ENCODE measurements at regions not wholly inside any gene's neighbourhood (a gene's known extent, or its start where the extent isn't known, plus 50 kb on each side); places are given as distances from the start of the nearest gene placed in this dataset.

DNA sequence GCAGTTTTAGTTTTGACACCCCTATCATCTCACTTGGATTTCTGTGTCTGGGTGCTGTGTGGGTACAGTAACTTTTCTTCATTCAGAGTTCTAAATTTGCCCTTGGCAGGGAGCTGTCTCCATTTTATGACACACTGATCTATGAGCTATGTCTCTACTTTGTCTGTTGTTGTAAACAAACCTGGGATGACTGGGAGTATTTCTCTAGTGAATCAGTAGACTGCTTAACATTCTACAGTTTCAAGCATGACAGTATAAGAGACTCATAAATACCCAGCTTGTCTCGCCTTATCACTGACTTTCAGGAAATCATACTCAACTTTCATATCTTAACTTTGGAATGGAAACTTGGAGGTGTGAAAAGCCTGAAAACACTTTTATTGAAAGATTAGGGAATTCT lies 212.1 kb upstream of the NUDT12 start:
- no peak for DNase-seq (ENCODE audit: low read depth, low spot score)

GRCh38 chr5:103772248-103772647 lies 209.7 kb upstream of the NUDT12 start:
- in situ Hi-C loops (cut with HindIII; ENCODE audit: low sequenced_read_pairs): no loop called here
- DNase-seq (ENCODE audit: low read depth, low spot score): no peak
- no peak for TF ChIP-seq CTCF (IDR thresholded peaks at IDR 0.05; ENCODE audit: low read depth, low read length)
- no peak overlapping the region for H3K4me3 ChIP-seq (ENCODE audit: low read depth, low read length)

More for the DNA sequence above, 212.1 kb upstream of the NUDT12 start:
- no peak for TF ChIP-seq CTCF (IDR thresholded peaks at IDR 0.05; ENCODE audit: low read depth, low read length)
- in situ Hi-C loops (cut with HindIII; ENCODE audit: low sequenced_read_pairs): no loop called here
- H3K4me3 ChIP-seq (ENCODE audit: low read depth, low read length): no peak overlapping the region

GRCh38 chr5:103764403-103764802 lies 201.8 kb upstream of the NUDT12 start:
- TF ChIP-seq CTCF (IDR thresholded peaks at IDR 0.05; ENCODE audit: low read depth, low read length): no peak
- DNase-seq (ENCODE audit: low read depth, low spot score): no peak
- H3K4me3 ChIP-seq (ENCODE audit: low read depth, low read length): no peak overlapping the region
- in situ Hi-C loops (cut with HindIII; ENCODE audit: low sequenced_read_pairs): no loop called here

DNA sequence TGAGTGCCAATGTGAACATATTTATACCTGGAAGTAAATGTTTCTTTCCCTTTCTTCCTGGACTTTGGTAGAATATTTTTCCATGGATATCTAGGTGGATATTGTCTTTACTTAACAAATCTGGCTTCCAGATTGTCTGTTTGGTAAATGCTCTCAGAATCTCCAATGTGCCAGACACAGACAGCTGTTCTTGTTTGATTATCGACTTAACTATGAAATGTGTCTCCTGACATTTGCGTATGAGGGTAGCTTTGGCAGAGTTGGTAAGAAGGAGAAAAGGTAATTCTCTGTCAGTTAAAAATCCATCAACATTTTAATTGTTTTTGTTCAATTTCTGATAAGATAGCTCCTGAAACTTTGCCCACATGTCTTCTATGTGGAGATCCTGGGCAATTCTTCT lies 196.4 kb upstream of the NUDT12 start:
- no peak for TF ChIP-seq CTCF (IDR thresholded peaks at IDR 0.05; ENCODE audit: low read depth, low read length)
- in situ Hi-C loops (cut with HindIII; ENCODE audit: low sequenced_read_pairs): no loop called here
- DNase-seq (ENCODE audit: low read depth, low spot score): no peak

GRCh38 chr5:103755974-103756373 lies 193.4 kb upstream of the NUDT12 start:
- TF ChIP-seq CTCF (IDR thresholded peaks at IDR 0.05; ENCODE audit: low read depth, low read length): no peak
- DNase-seq (ENCODE audit: low read depth, low spot score): no peak
- in situ Hi-C loops (cut with HindIII; ENCODE audit: low sequenced_read_pairs): no loop called here
- H3K4me3 ChIP-seq (ENCODE audit: low read depth, low read length): no peak overlapping the region

More for the DNA sequence above, 196.4 kb upstream of the NUDT12 start:
- no peak overlapping the region for H3K4me3 ChIP-seq (ENCODE audit: low read depth, low read length)

DNA sequence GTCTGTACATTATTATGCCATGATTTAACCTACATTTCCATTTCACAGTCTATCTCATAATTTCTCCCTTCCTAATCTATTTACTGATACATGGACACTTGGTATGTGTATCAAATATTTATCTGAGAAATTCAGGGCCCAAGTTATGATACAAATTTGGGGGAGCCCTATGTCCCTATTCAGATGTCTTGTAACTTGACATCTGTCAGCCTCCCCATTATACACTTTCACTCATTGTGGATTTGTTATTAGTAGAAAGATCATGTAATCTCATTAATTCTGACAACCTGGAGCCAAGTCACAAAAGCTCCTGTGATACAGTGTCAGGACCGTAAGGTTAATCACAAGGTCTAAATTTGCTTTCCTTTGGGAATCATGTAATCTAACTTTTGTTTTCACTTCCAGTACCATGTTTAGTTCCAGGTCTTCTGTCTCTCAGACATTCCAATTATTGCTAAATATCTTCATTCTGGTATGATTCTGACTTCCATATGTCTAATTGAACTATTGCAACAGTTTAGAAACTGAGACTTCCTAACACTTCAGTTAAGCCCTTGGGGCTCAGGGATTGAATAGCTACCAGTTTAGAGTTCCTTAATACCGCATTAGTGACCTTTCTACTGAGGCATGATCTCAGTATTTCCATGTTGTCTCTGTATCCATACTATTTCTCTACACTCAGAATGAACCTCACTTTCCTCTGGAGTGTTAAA lies 182.9 kb upstream of the NUDT12 start:
- in situ Hi-C loops (cut with HindIII; ENCODE audit: low sequenced_read_pairs): no loop called here
- H3K4me3 ChIP-seq (ENCODE audit: low read depth, low read length): no peak overlapping the region
- no peak for DNase-seq (ENCODE audit: low read depth, low spot score)
- TF ChIP-seq CTCF (IDR thresholded peaks at IDR 0.05; ENCODE audit: low read depth, low read length): no peak
